Testis (tissue), 2 donors: ENCODE measurements at regions not wholly inside any gene's neighbourhood (a gene's known extent, or its start where the extent isn't known, plus 50 kb on each side); places are given as distances from the start of the nearest gene placed in this dataset.
A peak's percentile ranks its signal among the peaks of the same experiment; 100 is the strongest.

ENCODE experiments used
- DNase-seq: peaks from one replicate; pipeline ENCODE4 v3.0.0-alpha.2; 2019
- H3K27ac ChIP-seq, 2 donors: fragments of 200-600 bp; sonication (generic); one replicate each; pipeline ENCODE4 v1.5.1; 2019
- H3K27me3 ChIP-seq: fragments of 200-600 bp; sonication (generic); one replicate; pipeline ENCODE4 v1.5.1; 2019
- H3K36me3 ChIP-seq: fragments of 200-600 bp; sonication (generic); one replicate; pipeline ENCODE4 v1.5.1; 2017; ENCODE audit warnings: low read depth; ENCODE audit errors: missing control alignments
- H3K4me1 ChIP-seq: fragments of 200-600 bp; sonication (generic); one replicate; pipeline ENCODE4 v1.5.1; 2019
- H3K4me3 ChIP-seq, 2 donors: fragments of 200-600 bp; sonication (generic); one replicate each; pipeline ENCODE4 v1.5.1; 2017 to 2019
- H3K9me3 ChIP-seq: fragments of 200-600 bp; sonication (generic); one replicate; pipeline ENCODE4 v1.5.1; 2017
- CTCF ChIP-seq, 3 experiments: fragments of 450-650 bp in 2 of 3; fragments of 200-600 bp in 1 of 3; sonication (generic) in 1 of 3; IDR thresholded peaks; one replicate each; pipeline ENCODE4 v1.5.1; 2016 to 2019; ENCODE audit warnings: antibody characterized with exemption in 3 of 3, mild to moderate bottlenecking in 2 of 3, moderate library complexity in 1 of 3
- POLR2A ChIP-seq: fragments of 450-650 bp; IDR thresholded peaks from one replicate; pipeline ENCODE4 v1.6.1; 2017; ENCODE audit warnings: antibody characterized with exemption, mild to moderate bottlenecking, moderate library complexity
- WGBS, 2 donors: methylation state at CpG; one replicate each; pipeline ENCODE4 v1.1.5; 2018; 5-methylcytosine and 5-hydroxymethylcytosine counted together
- intact Hi-C: fragments of 100-400 bp; cut with DNase I; formaldehyde crosslinking; loops from one replicate; pipeline ENCODE4 v1.15.1; 2023; ENCODE audit warnings: low total_unique reads

GRCh38 chr17:56678249-56679114 is 85.0 kb downstream of the NOG start:
- no peaks in the 10 kb centered on the region for H3K27me3 ChIP-seq

GRCh38 chr17:56679115-56679776 is 85.7 kb downstream of the NOG start:
- H3K27me3 ChIP-seq, result no peaks in the 10 kb centered on the region
- 8 to 10% methylated on average over 12 of the region's 12 CpGs for WGBS, 2 donors
- H3K27ac ChIP-seq, result no peak overlapping the region
- H3K9me3 ChIP-seq, result no peaks in the 10 kb centered on the region
- H3K36me3 ChIP-seq, result no peaks in the 10 kb centered on the region
- intact Hi-C loops, result no loop called here
- DNase-seq, result no peak
- peaks cover 7% of the 10 kb centered on the region for H3K4me1 ChIP-seq
- peak overlapping the region in 1 of 2 donors; percentile 1 for H3K4me3 ChIP-seq
- TF ChIP-seq CTCF (IDR thresholded peaks at IDR 0.05), result peak in 2 of 3 experiments; percentile 45 to 61
- no peak for TF ChIP-seq POLR2A

More at GRCh38 chr17:56678249-56679114, 85.0 kb downstream of the NOG start:
- no peak overlapping the region for H3K27ac ChIP-seq
- no peak for TF ChIP-seq CTCF (IDR thresholded peaks at IDR 0.05)
- no peak for TF ChIP-seq POLR2A
- DNase-seq, result no peak
- H3K9me3 ChIP-seq, result no peaks in the 10 kb centered on the region
- intact Hi-C loops, result no loop called here
- peaks cover 7% of the 10 kb centered on the region for H3K4me1 ChIP-seq
- peak overlapping the region in 1 of 2 donors; percentile 1 for H3K4me3 ChIP-seq
- 6% methylated on average over 27 to 37 of the region's 37 CpGs for WGBS, 2 donors
- H3K36me3 ChIP-seq, result no peaks in the 10 kb centered on the region

GRCh38 chr17:56679777-56680422 is 86.4 kb downstream of the NOG start:
- Histone ChIP-seq H3K4me3 (no peak overlapping the region), H3K36me3 (no peaks in the 10 kb centered on the region), H3K4me1 (peaks cover 7% of the 10 kb centered on the region), H3K27ac (no peak overlapping the region), H3K27me3 (no peaks in the 10 kb centered on the region), H3K9me3 (no peaks in the 10 kb centered on the region)
- WGBS, 2 donors, result 55 to 61% methylated on average over 6 of the region's 6 CpGs
- intact Hi-C loops, result no loop called here
- TF ChIP-seq POLR2A, result no peak
- no peak for TF ChIP-seq CTCF (IDR thresholded peaks at IDR 0.05)
- DNase-seq, result no peak

GRCh38 chr17:56680676-56681075 is 87.2 kb downstream of the NOG start:
- DNase-seq, result no peak
- H3K27ac ChIP-seq, result no peak overlapping the region
- H3K4me3 ChIP-seq, result no peak overlapping the region
- intact Hi-C loops, result no loop called here
- no peaks in the 10 kb centered on the region for H3K9me3 ChIP-seq
- no peaks in the 10 kb centered on the region for H3K27me3 ChIP-seq
- H3K36me3 ChIP-seq, result no peaks in the 10 kb centered on the region
- no peak for TF ChIP-seq POLR2A
- TF ChIP-seq CTCF (IDR thresholded peaks at IDR 0.05), result no peak
- H3K4me1 ChIP-seq, result peaks cover 7% of the 10 kb centered on the region
- WGBS, 2 donors, result 84 to 88% methylated on average over 3 of the region's 3 CpGs
